SH-SY5Y (cell line): ENCODE measurements at regions not wholly inside any gene's neighbourhood (a gene's known extent, or its start where the extent isn't known, plus 50 kb on each side); places are given as distances from the start of the nearest gene placed in this dataset.

Source experiments
- GATA2 ChIP-seq: IDR thresholded peaks from 2 replicates; pipeline ENCODE4 v1.6.1; 2011; ENCODE audit warnings: mild to moderate bottlenecking, low read depth, low read length
- GATA3 ChIP-seq: IDR thresholded peaks from 2 replicates; pipeline ENCODE4 v1.6.1; 2011; ENCODE audit warnings: low read depth, mild to moderate bottlenecking, low read length, moderate library complexity

DNA sequence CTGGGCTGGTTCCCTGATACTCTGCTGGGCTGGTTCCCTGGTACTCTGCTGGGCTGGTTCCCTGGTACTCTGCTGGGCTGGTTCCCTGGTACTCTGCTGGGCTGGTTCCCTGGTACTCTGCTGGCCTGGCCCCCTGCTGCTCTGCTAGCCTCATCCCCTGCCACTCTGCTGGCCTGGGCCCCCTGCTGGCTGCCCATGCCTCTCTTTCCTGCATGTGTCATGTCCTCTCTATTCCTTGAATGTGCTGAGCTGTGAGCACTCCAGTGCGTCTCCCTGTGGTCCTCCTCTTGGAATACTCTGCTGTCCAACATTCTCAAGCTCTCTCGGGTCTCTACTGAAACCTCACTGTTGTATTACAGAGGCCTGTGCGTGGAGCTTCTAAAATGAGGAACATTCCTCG, 216.3 kb downstream of the RNF144A start:
- no peak for TF ChIP-seq GATA2
- TF ChIP-seq GATA3, result no peak
